ENCODE measurements at regions not wholly inside any gene's neighbourhood (a gene's known extent, or its start where the extent isn't known, plus 50 kb on each side); places are given as distances from the start of the nearest gene placed in this dataset.

GRCh38 chrX:145687146-145687545, 130.5 kb upstream of the SLITRK2 start:
- Histone ChIP-seq H3K27ac (no peak overlapping the region), H3K27me3 (peaks cover 6% of the 10 kb centered on the region), H3K4me1 (replicated peaks in 1 of 2) (no peaks in the 10 kb centered on the region), H3K9me3 (replicated peaks in 1 of 3) (no peaks in the 10 kb centered on the region), H3K36me3 (replicated peaks in 1 of 2) (no peaks in the 10 kb centered on the region), H3K4me3 (no peak overlapping the region)
- DNase-seq: no peak
- WGBS, 4 donors: 61 to 86% (median 76%) methylated on average over 4 of the region's 4 CpGs
- TF ChIP-seq, protein P1, sequence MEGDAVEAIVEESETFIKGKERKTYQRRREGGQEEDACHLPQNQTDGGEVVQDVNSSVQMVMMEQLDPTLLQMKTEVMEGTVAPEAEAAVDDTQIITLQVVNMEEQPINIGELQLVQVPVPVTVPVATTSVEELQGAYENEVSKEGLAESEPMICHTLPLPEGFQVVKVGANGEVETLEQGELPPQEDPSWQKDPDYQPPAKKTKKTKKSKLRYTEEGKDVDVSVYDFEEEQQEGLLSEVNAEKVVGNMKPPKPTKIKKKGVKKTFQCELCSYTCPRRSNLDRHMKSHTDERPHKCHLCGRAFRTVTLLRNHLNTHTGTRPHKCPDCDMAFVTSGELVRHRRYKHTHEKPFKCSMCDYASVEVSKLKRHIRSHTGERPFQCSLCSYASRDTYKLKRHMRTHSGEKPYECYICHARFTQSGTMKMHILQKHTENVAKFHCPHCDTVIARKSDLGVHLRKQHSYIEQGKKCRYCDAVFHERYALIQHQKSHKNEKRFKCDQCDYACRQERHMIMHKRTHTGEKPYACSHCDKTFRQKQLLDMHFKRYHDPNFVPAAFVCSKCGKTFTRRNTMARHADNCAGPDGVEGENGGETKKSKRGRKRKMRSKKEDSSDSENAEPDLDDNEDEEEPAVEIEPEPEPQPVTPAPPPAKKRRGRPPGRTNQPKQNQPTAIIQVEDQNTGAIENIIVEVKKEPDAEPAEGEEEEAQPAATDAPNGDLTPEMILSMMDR (IDR thresholded peaks at IDR 0.05): no peak
- TF ChIP-seq POLR2A (IDR thresholded peaks at IDR 0.05): no peak
- intact Hi-C loops (cut with DNase I): no loop called here

DNA sequence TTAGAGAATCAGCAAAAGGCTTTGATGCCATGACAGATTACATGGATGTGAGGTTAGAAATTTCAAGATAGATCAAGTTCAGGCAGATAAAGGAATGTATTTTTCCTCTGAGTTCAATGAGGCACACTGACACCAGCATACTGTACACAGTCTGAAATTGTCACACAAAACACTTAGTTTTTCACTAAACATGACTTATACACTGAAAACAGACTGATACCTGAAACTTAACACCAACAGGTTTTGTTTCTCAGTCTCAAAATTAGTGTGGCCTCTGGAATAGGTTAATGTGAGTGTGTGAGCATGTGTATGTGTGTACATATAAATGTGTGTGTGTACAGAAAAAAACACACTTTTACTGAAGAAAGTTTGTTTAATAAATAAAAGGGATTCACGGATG, 129.9 kb upstream of the SLITRK2 start:
- no peaks in the 10 kb centered on the region for H3K9me3 ChIP-seq (replicated peaks in 1 of 3)
- WGBS, 4 donors: 54 to 59% (median 56%) methylated on average over 1 of the region's 1 CpG

DNA sequence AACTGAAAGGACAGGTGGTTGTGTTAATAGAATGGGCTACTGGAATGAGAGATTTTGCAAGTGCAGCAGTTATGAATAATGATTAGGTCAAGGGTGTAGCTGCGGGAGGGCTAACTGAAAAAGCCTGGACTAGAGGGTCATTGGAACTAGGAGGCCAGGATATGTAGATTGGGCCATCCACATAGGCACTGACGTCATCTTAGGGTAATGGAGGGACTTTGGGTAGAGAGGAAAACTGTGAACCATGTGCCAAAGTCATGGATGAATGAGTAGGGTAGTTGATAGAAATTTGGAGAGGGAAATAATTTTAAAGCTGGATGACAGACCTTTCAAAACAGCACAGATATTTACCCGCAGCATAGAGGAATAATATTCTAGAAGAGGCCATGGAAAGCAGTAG, 123.6 kb upstream of the SLITRK2 start:
- H3K27me3 ChIP-seq: no peaks in the 10 kb centered on the region
- no peaks in the 10 kb centered on the region for H3K36me3 ChIP-seq (replicated peaks in 1 of 2)
- H3K4me1 ChIP-seq (replicated peaks in 1 of 2): no peaks in the 10 kb centered on the region
- no peak for DNase-seq
- TF ChIP-seq, protein P1 (IDR thresholded peaks at IDR 0.05): no peak
- TF ChIP-seq POLR2A (IDR thresholded peaks at IDR 0.05): no peak
- H3K4me3 ChIP-seq: no peak overlapping the region
- intact Hi-C loops (cut with DNase I): no loop called here
- no peaks in the 10 kb centered on the region for H3K9me3 ChIP-seq (replicated peaks in 1 of 3)
- WGBS, 4 donors: 56 to 67% (median 62%) methylated on average over 3 of the region's 3 CpGs
- H3K27ac ChIP-seq: no peak overlapping the region

More for the DNA sequence above, 129.9 kb upstream of the SLITRK2 start:
- TF ChIP-seq, protein P1 (IDR thresholded peaks at IDR 0.05): no peak
- TF ChIP-seq POLR2A (IDR thresholded peaks at IDR 0.05): no peak
- intact Hi-C loops (cut with DNase I): no loop called here
- no peak overlapping the region for H3K4me3 ChIP-seq
- peaks cover under 1% of the 10 kb centered on the region for H3K27me3 ChIP-seq
- no peaks in the 10 kb centered on the region for H3K36me3 ChIP-seq (replicated peaks in 1 of 2)
- no peaks in the 10 kb centered on the region for H3K4me1 ChIP-seq (replicated peaks in 1 of 2)
- no peak overlapping the region for H3K27ac ChIP-seq
- no peak for DNase-seq

DNA sequence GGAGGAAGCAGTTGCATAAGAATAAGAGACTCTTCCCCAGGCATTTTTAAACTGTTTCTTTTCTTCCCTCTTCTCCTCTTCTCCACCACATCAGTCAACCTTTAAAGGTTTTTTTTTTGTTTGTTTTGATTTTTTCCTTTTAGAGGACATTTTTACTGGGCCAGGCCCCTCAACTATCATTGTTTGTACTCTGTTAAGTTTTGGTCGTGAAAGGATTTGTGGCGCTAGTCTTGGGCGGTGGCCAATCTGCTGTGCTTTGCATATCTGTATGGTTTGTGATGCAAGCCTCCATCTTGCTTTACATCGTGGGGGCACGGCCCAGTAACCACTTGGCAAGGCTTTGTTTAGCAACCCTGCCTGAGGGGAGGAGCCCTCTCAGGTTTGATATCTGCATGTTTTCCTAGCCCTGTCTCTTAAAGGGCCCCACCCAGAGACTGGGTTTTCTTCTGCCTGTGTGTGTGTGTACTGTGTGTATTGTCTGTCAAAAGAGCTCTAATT, 101.9 kb upstream of the SLITRK2 start:
- no peaks in the 10 kb centered on the region for H3K4me1 ChIP-seq (replicated peaks in 1 of 2)
- no peak overlapping the region for H3K4me3 ChIP-seq
- WGBS, 4 donors: 52 to 75% (median 64%) methylated on average over 5 of the region's 5 CpGs
- TF ChIP-seq POLR2A (IDR thresholded peaks at IDR 0.05): no peak
- TF ChIP-seq, protein P1 (IDR thresholded peaks at IDR 0.05): no peak
- peaks cover 7% of the 10 kb centered on the region for H3K27me3 ChIP-seq
- no peak for DNase-seq
- no peak overlapping the region for H3K27ac ChIP-seq
- intact Hi-C loops (cut with DNase I): no loop called here
- no peaks in the 10 kb centered on the region for H3K9me3 ChIP-seq (replicated peaks in 1 of 3)
- no peaks in the 10 kb centered on the region for H3K36me3 ChIP-seq (replicated peaks in 1 of 2)
